ENCODE measurements at regions not wholly inside any gene's neighbourhood (a gene's known extent, or its start where the extent isn't known, plus 50 kb on each side); places are given as distances from the start of the nearest gene placed in this dataset.

DNA sequence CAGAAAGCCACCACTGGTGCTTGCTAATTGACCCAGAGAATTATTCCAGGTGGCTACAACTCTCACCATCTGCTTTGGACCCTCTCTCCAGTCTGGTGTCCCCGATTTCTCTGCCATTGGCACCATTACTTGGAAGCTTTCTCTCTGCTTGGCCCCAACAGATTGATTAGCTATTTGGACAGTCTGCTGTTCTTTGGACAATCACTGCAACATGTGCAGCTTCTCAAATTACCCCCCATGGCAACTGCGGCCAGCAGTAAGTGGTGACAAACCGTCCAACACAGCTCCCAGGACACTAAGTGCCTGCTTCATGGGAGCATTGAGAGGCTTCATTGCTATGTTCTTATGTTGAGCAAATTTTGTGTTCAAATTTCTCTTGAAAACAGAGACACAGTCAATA lies 309.8 kb downstream of the TAF11L14 start:
- Mint-ChIP-seq H3K9me3 (peaks cover 4 to 29% (median 11%) of the 10 kb centered on the region in 7 donors), H3K27ac (no peak overlapping the region)
- ATAC-seq (ENCODE audit: low read depth in 2 of 2) = no peak

GRCh38 chr5:17947029-17947428 lies 312.8 kb downstream of the TAF11L14 start:
- Histone ChIP-seq H3K4me3 (ENCODE audit: low read depth, low read length) (no peak overlapping the region), H3K4me1 (ENCODE audit: control insufficient read depth, insufficient read depth, low read length, poor library complexity, severe bottlenecking) (no peaks in the 10 kb centered on the region), H3K27ac (ENCODE audit: insufficient read depth, low read length, poor library complexity, severe bottlenecking) (no peak overlapping the region), H3K27me3 (ENCODE audit: control insufficient read depth, insufficient read depth, low read length) (no peaks in the 10 kb centered on the region), H3K36me3 (ENCODE audit: control insufficient read depth, insufficient read depth, low read length) (no peaks in the 10 kb centered on the region), H3K9me3 (ENCODE audit: control insufficient read depth in 2 of 2, low read length in 2 of 2) (peaks cover 1 to 2% of the 10 kb centered on the region in 2 experiments)
- ATAC-seq (ENCODE audit: low read depth in 2 of 2) (no peak), DNase-seq (no peak)
- H3K4me1 Mint-ChIP-seq = no peaks in the 10 kb centered on the region
- H3K9me3 Mint-ChIP-seq = peaks cover 0 to 37% (median 11%) of the 10 kb centered on the region in 7 donors
- H3K36me3 Mint-ChIP-seq = no peaks in the 10 kb centered on the region
- no peak overlapping the region for H3K27ac Mint-ChIP-seq
- H3K4me3 Mint-ChIP-seq = no peak overlapping the region
- no peaks in the 10 kb centered on the region for H3K27me3 Mint-ChIP-seq

More for the DNA sequence above, 309.8 kb downstream of the TAF11L14 start:
- no peaks in the 10 kb centered on the region for H3K4me1 ChIP-seq (ENCODE audit: control insufficient read depth, insufficient read depth, low read length, poor library complexity, severe bottlenecking)
- no peaks in the 10 kb centered on the region for H3K36me3 ChIP-seq (ENCODE audit: control insufficient read depth, insufficient read depth, low read length)
- no peaks in the 10 kb centered on the region for H3K27me3 ChIP-seq (ENCODE audit: control insufficient read depth, insufficient read depth, low read length)
- no peak for DNase-seq
- no peaks in the 10 kb centered on the region for H3K9me3 ChIP-seq (ENCODE audit: control insufficient read depth in 2 of 2, low read length in 2 of 2)
- no peaks in the 10 kb centered on the region for H3K36me3 Mint-ChIP-seq
- no peak overlapping the region for H3K4me3 ChIP-seq (ENCODE audit: low read depth, low read length)
- H3K4me1 Mint-ChIP-seq = no peaks in the 10 kb centered on the region
- no peaks in the 10 kb centered on the region for H3K27me3 Mint-ChIP-seq
- H3K4me3 Mint-ChIP-seq = no peak overlapping the region
- H3K27ac ChIP-seq (ENCODE audit: insufficient read depth, low read length, poor library complexity, severe bottlenecking) = no peak overlapping the region

GRCh38 chr5:17951392-17952169 lies 317.3 kb downstream of the TAF11L14 start:
- Mint-ChIP-seq H3K4me1 (no peaks in the 10 kb centered on the region), H3K4me3 (no peak overlapping the region), H3K9me3 (peaks cover 2 to 25% (median 8%) of the 10 kb centered on the region in 7 donors), H3K36me3 (no peaks in the 10 kb centered on the region), H3K27me3 (no peaks in the 10 kb centered on the region), H3K27ac (no peak overlapping the region)
- no peaks in the 10 kb centered on the region for H3K36me3 ChIP-seq (ENCODE audit: control insufficient read depth, insufficient read depth, low read length)
- peaks cover 1 to 7% of the 10 kb centered on the region in 2 experiments for H3K9me3 ChIP-seq (ENCODE audit: control insufficient read depth in 2 of 2, low read length in 2 of 2)
- ATAC-seq (ENCODE audit: low read depth in 2 of 2) (no peak), DNase-seq (no peak)
- no peak overlapping the region for H3K27ac ChIP-seq (ENCODE audit: insufficient read depth, low read length, poor library complexity, severe bottlenecking)
- H3K27me3 ChIP-seq (ENCODE audit: control insufficient read depth, insufficient read depth, low read length) = no peaks in the 10 kb centered on the region
- H3K4me3 ChIP-seq (ENCODE audit: low read depth, low read length) = no peak overlapping the region
- no peaks in the 10 kb centered on the region for H3K4me1 ChIP-seq (ENCODE audit: control insufficient read depth, insufficient read depth, low read length, poor library complexity, severe bottlenecking)

- DNase-seq (no peak), ATAC-seq (ENCODE audit: low read depth in 2 of 2) (no peak)
- Mint-ChIP-seq H3K4me3 (no peak overlapping the region), H3K27ac (no peak overlapping the region), H3K36me3 (no peaks in the 10 kb centered on the region), H3K4me1 (no peaks in the 10 kb centered on the region), H3K27me3 (no peaks in the 10 kb centered on the region), H3K9me3 (peaks cover 2 to 20% (median 9%) of the 10 kb centered on the region in 7 donors)
- H3K27ac ChIP-seq (ENCODE audit: insufficient read depth, low read length, poor library complexity, severe bottlenecking) = no peak overlapping the region
- H3K4me1 ChIP-seq (ENCODE audit: control insufficient read depth, insufficient read depth, low read length, poor library complexity, severe bottlenecking) = no peaks in the 10 kb centered on the region
- H3K36me3 ChIP-seq (ENCODE audit: control insufficient read depth, insufficient read depth, low read length) = no peaks in the 10 kb centered on the region
- H3K4me3 ChIP-seq (ENCODE audit: low read depth, low read length) = no peak overlapping the region
- H3K9me3 ChIP-seq (ENCODE audit: control insufficient read depth in 2 of 2, low read length in 2 of 2) = peaks cover 1 to 7% of the 10 kb centered on the region in 2 experiments
- no peaks in the 10 kb centered on the region for H3K27me3 ChIP-seq (ENCODE audit: control insufficient read depth, insufficient read depth, low read length)
Observed at GRCh38 chr5:17952231-17952630, 318.0 kb downstream of the TAF11L14 start.

DNA sequence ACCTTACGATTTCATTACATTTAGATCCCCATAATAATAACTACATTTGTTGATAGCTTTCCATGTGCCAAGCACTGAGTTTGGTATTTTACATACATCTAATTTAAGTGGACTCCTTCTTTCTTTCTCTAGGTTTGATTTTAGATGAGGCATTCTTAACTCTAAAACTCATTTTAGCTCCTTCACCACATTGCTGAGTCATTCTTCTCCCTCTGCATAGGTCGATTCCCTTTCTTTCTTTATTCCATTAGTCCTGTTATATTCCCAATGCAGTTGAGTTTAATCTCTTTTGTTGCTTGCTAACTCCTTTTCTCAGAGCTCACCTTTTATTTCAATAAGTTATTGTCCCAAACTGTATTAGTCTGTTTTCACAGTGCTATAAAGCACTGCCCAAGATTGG lies 329.8 kb downstream of the TAF11L14 start:
- Mint-ChIP-seq H3K4me1 (no peaks in the 10 kb centered on the region), H3K27ac (no peak overlapping the region), H3K9me3 (peaks cover 3 to 19% (median 15%) of the 10 kb centered on the region in 7 donors), H3K27me3 (no peaks in the 10 kb centered on the region), H3K36me3 (no peaks in the 10 kb centered on the region), H3K4me3 (no peak overlapping the region)
- no peak for ATAC-seq (ENCODE audit: low read depth in 2 of 2)
- Histone ChIP-seq H3K4me1 (ENCODE audit: control insufficient read depth, insufficient read depth, low read length, poor library complexity, severe bottlenecking) (no peaks in the 10 kb centered on the region), H3K27me3 (ENCODE audit: control insufficient read depth, insufficient read depth, low read length) (no peaks in the 10 kb centered on the region), H3K36me3 (ENCODE audit: control insufficient read depth, insufficient read depth, low read length) (no peaks in the 10 kb centered on the region), H3K27ac (ENCODE audit: insufficient read depth, low read length, poor library complexity, severe bottlenecking) (no peak overlapping the region), H3K4me3 (ENCODE audit: low read depth, low read length) (no peak overlapping the region), H3K9me3 (ENCODE audit: control insufficient read depth in 2 of 2, low read length in 2 of 2) (peaks cover 0 to 14% of the 10 kb centered on the region in 2 experiments)
- DNase-seq = no peak

DNA sequence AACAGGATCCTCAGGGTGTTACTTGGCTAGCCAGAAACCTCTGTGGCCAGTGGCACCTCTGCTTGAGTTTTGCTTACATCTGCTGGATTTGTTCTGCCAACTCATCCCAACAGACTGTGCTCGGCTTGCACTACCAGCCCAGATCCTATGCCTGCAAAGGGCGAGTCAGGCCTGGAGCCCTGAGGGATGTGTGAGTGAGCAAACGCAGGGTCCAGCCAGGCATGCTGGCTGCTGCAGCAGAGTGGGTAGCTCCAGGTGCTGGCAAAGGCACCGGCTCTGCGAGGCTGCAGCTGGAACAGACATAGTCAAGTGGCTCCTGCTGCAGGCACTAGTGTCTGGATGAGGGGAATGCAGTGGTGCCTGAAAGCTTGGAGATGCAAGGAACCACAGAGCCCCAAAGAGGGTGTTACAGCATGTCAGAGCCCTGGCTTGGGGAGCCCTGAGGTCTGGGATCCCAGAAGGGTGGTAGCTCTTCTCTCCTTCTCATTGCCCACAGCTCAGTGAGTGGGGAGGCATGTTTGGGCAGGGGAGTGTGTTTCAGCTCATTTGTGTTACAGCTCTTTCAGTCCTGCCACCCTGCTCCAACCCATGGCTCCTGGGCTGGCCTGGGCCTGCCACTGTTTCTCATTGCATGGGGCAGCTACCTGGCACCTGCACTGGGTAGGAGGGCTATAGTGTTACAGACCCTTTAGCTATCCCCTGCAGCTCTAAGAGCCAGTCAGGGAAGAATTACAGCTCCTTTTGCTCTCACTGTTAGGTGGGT lies 332.6 kb downstream of the TAF11L14 start:
- H3K36me3 Mint-ChIP-seq = no peaks in the 10 kb centered on the region
- no peak overlapping the region for H3K27ac Mint-ChIP-seq

GRCh38 chr5:17976404-17976803 lies 342.1 kb downstream of the TAF11L14 start:
- Histone ChIP-seq H3K4me3 (ENCODE audit: low read depth, low read length) (no peak overlapping the region), H3K36me3 (ENCODE audit: control insufficient read depth, insufficient read depth, low read length) (no peaks in the 10 kb centered on the region), H3K27me3 (ENCODE audit: control insufficient read depth, insufficient read depth, low read length) (no peaks in the 10 kb centered on the region), H3K4me1 (ENCODE audit: control insufficient read depth, insufficient read depth, low read length, poor library complexity, severe bottlenecking) (no peaks in the 10 kb centered on the region), H3K9me3 (ENCODE audit: control insufficient read depth in 2 of 2, low read length in 2 of 2) (no peaks in the 10 kb centered on the region), H3K27ac (ENCODE audit: insufficient read depth, low read length, poor library complexity, severe bottlenecking) (no peak overlapping the region)
- ATAC-seq (ENCODE audit: low read depth in 2 of 2) (no peak), DNase-seq (no peak)
- Mint-ChIP-seq H3K4me3 (no peak overlapping the region), H3K27me3 (no peaks in the 10 kb centered on the region), H3K4me1 (no peaks in the 10 kb centered on the region), H3K36me3 (no peaks in the 10 kb centered on the region), H3K27ac (no peak overlapping the region), H3K9me3 (peaks cover 0 to 21% (median 3%) of the 10 kb centered on the region in 7 donors)

More for the DNA sequence above, 332.6 kb downstream of the TAF11L14 start:
- Histone ChIP-seq H3K36me3 (ENCODE audit: control insufficient read depth, insufficient read depth, low read length) (no peaks in the 10 kb centered on the region), H3K9me3 (ENCODE audit: control insufficient read depth in 2 of 2, low read length in 2 of 2) (peaks cover 0 to 8% of the 10 kb centered on the region in 2 experiments), H3K27me3 (ENCODE audit: control insufficient read depth, insufficient read depth, low read length) (no peaks in the 10 kb centered on the region), H3K4me3 (ENCODE audit: low read depth, low read length) (no peak overlapping the region), H3K4me1 (ENCODE audit: control insufficient read depth, insufficient read depth, low read length, poor library complexity, severe bottlenecking) (no peaks in the 10 kb centered on the region), H3K27ac (ENCODE audit: insufficient read depth, low read length, poor library complexity, severe bottlenecking) (no peak overlapping the region)
- DNase-seq (no peak), ATAC-seq (ENCODE audit: low read depth in 2 of 2) (no peak)
- Mint-ChIP-seq H3K4me1 (no peaks in the 10 kb centered on the region), H3K9me3 (peaks cover 4 to 23% (median 13%) of the 10 kb centered on the region in 7 donors), H3K4me3 (no peak overlapping the region), H3K27me3 (no peaks in the 10 kb centered on the region)
